Mesodermal cell (in vitro differentiated cells): ENCODE measurements at regions not wholly inside any gene's neighbourhood (a gene's known extent, or its start where the extent isn't known, plus 50 kb on each side); places are given as distances from the start of the nearest gene placed in this dataset.

ENCODE experiments used
- H3K27ac ChIP-seq: 2 replicates; pipeline ENCODE4 v1.7.0; 2013; ENCODE audit warnings: mild to moderate bottlenecking, low read depth, low read length, moderate library complexity; ENCODE audit not compliant: severe bottlenecking
- H3K36me3 ChIP-seq: 2 replicates; pipeline ENCODE4 v1.7.1; 2013; ENCODE audit warnings: mild to moderate bottlenecking, low read length, moderate library complexity; ENCODE audit not compliant: control insufficient read depth, insufficient read depth
- H3K4me1 ChIP-seq: one replicate; pipeline ENCODE4 v1.7.1; 2013; ENCODE audit warnings: mild to moderate bottlenecking, low read length; ENCODE audit not compliant: insufficient read depth, control insufficient read depth, poor library complexity, severe bottlenecking
- H3K4me3 ChIP-seq: 2 replicates; pipeline ENCODE4 v1.7.0; 2013; ENCODE audit warnings: low read length, control low read depth, mild to moderate bottlenecking; ENCODE audit not compliant: insufficient read depth, poor library complexity, severe bottlenecking; ENCODE audit errors: extremely low read depth
- H3K9me3 ChIP-seq: 2 replicates; pipeline ENCODE4 v1.7.1; 2013; ENCODE audit warnings: mild to moderate bottlenecking, low read length, moderate library complexity; ENCODE audit not compliant: control insufficient read depth
- WGBS, 2 experiments: methylation state at CpG; one replicate each; pipeline ENCODE4 v1.1.5; 2013; ENCODE audit warnings: missing lambda C conversion rate in 2 of 2; ENCODE audit not compliant: insufficient coverage in 2 of 2; 5-methylcytosine and 5-hydroxymethylcytosine counted together

DNA sequence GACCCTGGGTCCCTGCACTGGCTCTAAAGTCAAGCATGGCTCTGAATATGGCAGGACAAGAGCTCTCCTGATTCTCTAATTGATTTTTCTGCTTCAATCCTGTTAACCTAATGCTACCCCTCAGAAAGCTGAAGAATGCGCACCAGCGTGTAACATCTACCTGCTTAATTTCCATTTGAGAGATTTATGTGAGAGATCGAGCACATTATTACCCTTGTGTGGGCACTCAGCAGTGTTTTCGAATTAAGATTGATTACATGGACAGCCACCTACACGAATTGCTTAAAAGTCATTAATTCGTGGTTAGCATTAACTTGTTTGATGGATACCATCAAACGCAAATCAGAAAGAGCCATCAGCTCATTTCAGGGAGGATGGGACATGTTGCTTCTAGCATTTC lies 88.7 kb upstream of the PLPP4 start:
- H3K4me3 ChIP-seq, result no peak overlapping the region
- H3K27ac ChIP-seq, result no peak overlapping the region
- no peaks in the 10 kb centered on the region for H3K9me3 ChIP-seq
- H3K4me1 ChIP-seq, result peaks cover 3% of the 10 kb centered on the region
- 83 to 86% methylated on average over 6 to 7 of the region's 7 CpGs for WGBS, 2 experiments
- H3K36me3 ChIP-seq, result no peaks in the 10 kb centered on the region

DNA sequence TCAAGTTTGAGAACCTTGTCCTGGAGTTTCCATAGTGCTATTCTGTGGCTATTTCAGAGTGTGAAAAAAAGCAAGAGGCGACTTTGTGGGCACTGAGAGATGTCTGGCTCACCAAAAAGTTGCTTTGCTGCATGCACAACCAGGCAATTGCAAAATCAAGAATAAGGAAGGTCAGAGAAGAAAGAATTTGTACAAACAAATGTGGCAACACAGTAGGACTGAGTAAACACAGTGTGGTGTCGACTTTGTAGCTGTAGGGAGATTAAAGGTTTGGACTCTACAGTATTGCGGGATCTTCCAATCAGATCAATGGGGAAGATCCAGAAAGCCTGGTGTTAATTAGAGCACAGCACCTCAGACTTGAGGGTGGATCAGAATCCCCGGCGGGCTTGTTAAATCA lies 88.1 kb upstream of the PLPP4 start:
- Histone ChIP-seq H3K4me1 (peaks cover 3% of the 10 kb centered on the region), H3K36me3 (no peaks in the 10 kb centered on the region)
- WGBS, 2 experiments, result 82 to 84% methylated on average over 3 of the region's 5 CpGs

GRCh38 chr10:120369856-120370276 lies 87.2 kb upstream of the PLPP4 start:
- no peak overlapping the region for H3K27ac ChIP-seq
- 83 to 88% methylated on average over 1 of the region's 2 CpGs for WGBS, 2 experiments
- no peak overlapping the region for H3K4me3 ChIP-seq
- H3K4me1 ChIP-seq, result peaks cover 3% of the 10 kb centered on the region
- H3K9me3 ChIP-seq, result no peaks in the 10 kb centered on the region
- no peaks in the 10 kb centered on the region for H3K36me3 ChIP-seq

More for the DNA sequence above, 88.1 kb upstream of the PLPP4 start:
- no peaks in the 10 kb centered on the region for H3K9me3 ChIP-seq
- no peak overlapping the region for H3K27ac ChIP-seq
- H3K4me3 ChIP-seq, result no peak overlapping the region

- Histone ChIP-seq H3K4me1 (no peaks in the 10 kb centered on the region), H3K36me3 (no peaks in the 10 kb centered on the region), H3K4me3 (no peak overlapping the region), H3K27ac (no peak overlapping the region), H3K9me3 (no peaks in the 10 kb centered on the region)
- WGBS, 2 experiments, result 90% methylated on average over 2 of the region's 4 CpGs; no CpG with 5 or more reads in 1 of the 2 experiments
These were observed 85.2 kb upstream of the PLPP4 start for GRCh38 chr10:120371856-120372255.

DNA sequence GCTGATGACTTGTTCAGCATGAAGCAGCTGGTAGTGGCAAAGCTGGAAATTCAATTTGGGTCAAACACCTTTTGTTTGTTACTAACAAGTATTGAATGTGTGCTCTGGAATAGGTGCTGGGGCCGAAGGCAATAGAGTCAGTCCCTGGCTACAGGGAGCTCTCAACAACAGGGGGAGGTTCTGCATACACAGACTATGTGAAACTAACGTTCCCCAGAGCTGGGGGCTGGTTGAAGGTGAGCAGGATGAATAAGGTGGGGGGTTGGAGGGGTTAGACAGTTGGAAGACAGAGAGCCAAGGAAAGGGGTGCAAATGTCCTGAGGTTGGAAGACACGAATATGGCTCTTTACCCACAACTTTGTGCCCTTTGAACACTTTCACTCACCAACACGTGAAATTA lies 84.1 kb upstream of the PLPP4 start:
- Histone ChIP-seq H3K36me3 (no peaks in the 10 kb centered on the region), H3K9me3 (no peaks in the 10 kb centered on the region), H3K4me1 (no peaks in the 10 kb centered on the region), H3K27ac (no peak overlapping the region), H3K4me3 (no peak overlapping the region)
- WGBS, 2 experiments, result 78 to 80% methylated on average over 1 to 2 of the region's 4 CpGs

DNA sequence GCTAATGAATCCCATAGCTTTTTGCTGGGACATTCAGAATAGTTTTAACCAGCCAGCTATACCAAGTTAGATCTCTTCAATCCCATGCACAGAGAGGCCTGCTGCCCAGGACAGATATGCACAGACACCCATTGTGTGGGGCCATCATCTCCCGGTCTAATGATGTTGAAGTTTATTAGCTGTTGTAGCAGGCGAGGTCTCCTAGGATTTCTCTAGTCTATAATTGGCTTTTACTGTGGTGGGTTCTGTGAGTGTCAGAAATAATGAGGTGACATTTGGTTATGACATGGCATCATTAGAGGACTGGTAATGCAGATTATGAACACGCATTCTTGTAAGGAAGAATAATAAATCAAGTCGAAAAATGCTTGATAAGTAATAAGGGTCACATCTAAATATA lies 81.4 kb upstream of the PLPP4 start:
- no peaks in the 10 kb centered on the region for H3K36me3 ChIP-seq
- 100% methylated on average over 2 of the region's 4 CpGs for WGBS, 2 experiments
- H3K9me3 ChIP-seq, result peaks cover 10% of the 10 kb centered on the region
- H3K4me1 ChIP-seq, result no peaks in the 10 kb centered on the region
- no peak overlapping the region for H3K4me3 ChIP-seq
- H3K27ac ChIP-seq, result no peak overlapping the region

GRCh38 chr10:120381931-120382330 lies 75.1 kb upstream of the PLPP4 start:
- peaks cover 11% of the 10 kb centered on the region for H3K9me3 ChIP-seq
- WGBS, 2 experiments, result 89 to 97% methylated on average over 7 of the region's 7 CpGs
- H3K4me1 ChIP-seq, result peaks cover 6% of the 10 kb centered on the region
- no peaks in the 10 kb centered on the region for H3K36me3 ChIP-seq
- no peak overlapping the region for H3K27ac ChIP-seq
- no peak overlapping the region for H3K4me3 ChIP-seq

- no peaks in the 10 kb centered on the region for H3K36me3 ChIP-seq
- no peak overlapping the region for H3K27ac ChIP-seq
- peaks cover 10% of the 10 kb centered on the region for H3K4me1 ChIP-seq
- H3K9me3 ChIP-seq, result peaks cover 11% of the 10 kb centered on the region
- WGBS, 2 experiments, result no CpG with 5 or more reads among the region's 1 CpG
- no peak overlapping the region for H3K4me3 ChIP-seq
These were observed 74.7 kb upstream of the PLPP4 start for GRCh38 chr10:120382360-120382759.

DNA sequence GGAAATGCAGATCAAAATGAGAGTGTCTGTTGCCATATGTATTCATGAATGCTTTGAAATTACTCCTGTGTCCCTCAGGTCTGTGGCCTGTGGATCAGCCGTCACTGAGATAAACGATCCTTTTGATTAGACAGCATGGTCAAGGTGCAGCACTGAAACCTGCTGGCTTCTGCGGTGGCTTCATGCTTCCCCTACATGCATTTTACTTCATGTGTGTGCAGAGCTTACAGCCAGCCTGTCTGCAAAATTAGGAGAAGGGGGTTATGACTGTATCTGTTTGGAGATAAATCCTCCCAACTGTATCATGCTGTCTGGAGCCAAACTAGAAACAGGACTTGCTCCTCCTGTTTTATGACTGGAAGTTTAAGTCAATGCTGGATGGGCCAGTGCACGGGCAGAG lies 71.0 kb upstream of the PLPP4 start:
- no peak overlapping the region for H3K27ac ChIP-seq
- no peak overlapping the region for H3K4me3 ChIP-seq
- H3K9me3 ChIP-seq, result no peaks in the 10 kb centered on the region
- WGBS, 2 experiments, result 84 to 89% methylated on average over 3 of the region's 4 CpGs
- peaks cover 15% of the 10 kb centered on the region for H3K4me1 ChIP-seq
- no peaks in the 10 kb centered on the region for H3K36me3 ChIP-seq

GRCh38 chr10:120386896-120387295 lies 70.1 kb upstream of the PLPP4 start:
- Histone ChIP-seq H3K4me3 (no peak overlapping the region), H3K4me1 (peaks cover 15% of the 10 kb centered on the region), H3K36me3 (no peaks in the 10 kb centered on the region), H3K9me3 (no peaks in the 10 kb centered on the region), H3K27ac (no peak overlapping the region)

GRCh38 chr10:120387326-120387725 lies 69.7 kb upstream of the PLPP4 start:
- Histone ChIP-seq H3K9me3 (no peaks in the 10 kb centered on the region), H3K4me1 (peaks cover 11% of the 10 kb centered on the region), H3K27ac (no peak overlapping the region), H3K4me3 (no peak overlapping the region), H3K36me3 (no peaks in the 10 kb centered on the region)
- 64 to 100% methylated on average over 1 to 2 of the region's 2 CpGs for WGBS, 2 experiments
